MCF 10A (cell line): ENCODE measurements at regions not wholly inside any gene's neighbourhood (a gene's known extent, or its start where the extent isn't known, plus 50 kb on each side); places are given as distances from the start of the nearest gene placed in this dataset.

ENCODE experiments used
- BruUV-seq: library from RNA; stranded (reverse); fragments of 400-500 nt; replicated peaks from 2 replicates; lab custom pipeline; 2021; lab: Mats Ljungman, UMichigan
- CTCF ChIA-PET: fragments of 300-600 bp; sonication (Branson Sonifier 250); formaldehyde crosslinking; extraction: SDS; loops from one replicate; lab custom pipeline; 2021; ENCODE audit warnings: antibody characterized with exemption, inconsistent platforms; lab: Yijun Ruan, JAX
- POLR2A ChIA-PET: fragments of 300-600, 350-650 bp; sonication (Branson Sonifier 250); formaldehyde crosslinking; extraction: SDS; loops from one replicate; lab custom pipeline; 2020; ENCODE audit warnings: antibody characterized with exemption, inconsistent platforms; lab: Yijun Ruan, JAX
- DNase-seq: peaks from one replicate; pipeline ENCODE4 v3.0.0-alpha.2; 2018; ENCODE audit not compliant: unreplicated experiment
- H3K27ac Mint-ChIP-seq: one replicate; pipeline ENCODE4 v1.8.0; 2022; ENCODE audit warnings: mild to moderate bottlenecking, low read depth, mixed read lengths; ENCODE audit not compliant: unreplicated experiment
- H3K27me3 Mint-ChIP-seq: one replicate; pipeline ENCODE4 v1.8.0; 2022; ENCODE audit warnings: mixed read lengths; ENCODE audit not compliant: insufficient read depth, unreplicated experiment
- H3K36me3 Mint-ChIP-seq: one replicate; pipeline ENCODE4 v1.8.0; 2022; ENCODE audit warnings: mild to moderate bottlenecking, moderate library complexity, mixed read lengths; ENCODE audit not compliant: insufficient read depth, unreplicated experiment
- H3K4me1 Mint-ChIP-seq: one replicate; pipeline ENCODE4 v1.8.0; 2022; ENCODE audit warnings: mixed read lengths; ENCODE audit not compliant: insufficient read depth, unreplicated experiment
- H3K4me3 Mint-ChIP-seq: one replicate; pipeline ENCODE4 v1.8.0; 2022; ENCODE audit warnings: mild to moderate bottlenecking, moderate library complexity, mixed read lengths; ENCODE audit not compliant: unreplicated experiment
- H3K9me3 Mint-ChIP-seq: one replicate; pipeline ENCODE4 v1.8.0; 2022; ENCODE audit warnings: mixed read lengths; ENCODE audit not compliant: unreplicated experiment
- intact Hi-C: fragments of 100-400 bp; cut with micrococcal nuclease; formaldehyde crosslinking; loops from 2 replicates; pipeline ENCODE4 v1.14.1; 2022
- TF ChIP-seq, protein P1 (sequence below): fragments of 200-600 bp; IDR thresholded peaks from one replicate; pipeline ENCODE4 v1.8.0; 2022; ENCODE audit warnings: antibody characterized with exemption, mild to moderate bottlenecking; ENCODE audit not compliant: unreplicated experiment

DNA sequence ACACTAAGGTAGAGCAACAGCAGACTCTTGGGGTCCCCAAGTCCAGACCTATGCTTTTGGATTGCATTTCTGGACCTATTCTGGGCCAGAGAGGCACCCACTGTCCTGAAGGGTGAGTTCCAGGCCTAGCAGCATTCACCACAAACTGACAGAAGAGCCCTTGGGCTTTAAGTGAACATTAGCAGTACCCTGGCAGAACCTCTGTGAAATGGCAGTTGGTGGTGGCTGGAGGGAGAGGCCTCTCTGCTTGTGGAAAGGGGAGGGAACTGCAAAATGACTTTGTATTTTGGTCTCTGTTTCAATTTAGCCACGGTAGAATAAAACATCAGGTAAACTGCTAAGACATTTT, 1211.9 kb downstream of the PCDH18 start:
- ChIA-PET POLR2A (interaction anchor here (0.7 to 1.2 kb wide), 3 partner anchors 9 to 55 kb away, joined by 3 read pairs; no protein-coding TSS in a partner anchor), CTCF (no interaction called here)
- H3K9me3 Mint-ChIP-seq, result no peaks in the 10 kb centered on the region
- TF ChIP-seq, protein P1, sequence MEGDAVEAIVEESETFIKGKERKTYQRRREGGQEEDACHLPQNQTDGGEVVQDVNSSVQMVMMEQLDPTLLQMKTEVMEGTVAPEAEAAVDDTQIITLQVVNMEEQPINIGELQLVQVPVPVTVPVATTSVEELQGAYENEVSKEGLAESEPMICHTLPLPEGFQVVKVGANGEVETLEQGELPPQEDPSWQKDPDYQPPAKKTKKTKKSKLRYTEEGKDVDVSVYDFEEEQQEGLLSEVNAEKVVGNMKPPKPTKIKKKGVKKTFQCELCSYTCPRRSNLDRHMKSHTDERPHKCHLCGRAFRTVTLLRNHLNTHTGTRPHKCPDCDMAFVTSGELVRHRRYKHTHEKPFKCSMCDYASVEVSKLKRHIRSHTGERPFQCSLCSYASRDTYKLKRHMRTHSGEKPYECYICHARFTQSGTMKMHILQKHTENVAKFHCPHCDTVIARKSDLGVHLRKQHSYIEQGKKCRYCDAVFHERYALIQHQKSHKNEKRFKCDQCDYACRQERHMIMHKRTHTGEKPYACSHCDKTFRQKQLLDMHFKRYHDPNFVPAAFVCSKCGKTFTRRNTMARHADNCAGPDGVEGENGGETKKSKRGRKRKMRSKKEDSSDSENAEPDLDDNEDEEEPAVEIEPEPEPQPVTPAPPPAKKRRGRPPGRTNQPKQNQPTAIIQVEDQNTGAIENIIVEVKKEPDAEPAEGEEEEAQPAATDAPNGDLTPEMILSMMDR, result no peak
- peaks cover 12% of the 10 kb centered on the region for H3K4me1 Mint-ChIP-seq
- H3K36me3 Mint-ChIP-seq, result no peaks in the 10 kb centered on the region
- DNase-seq, result no peak
- H3K27me3 Mint-ChIP-seq, result no peaks in the 10 kb centered on the region
- no TSS peak for BruUV-seq
- H3K27ac Mint-ChIP-seq, result peak overlapping the region; percentile 76
- H3K4me3 Mint-ChIP-seq, result no peak overlapping the region
- intact Hi-C loops, result no loop called here

DNA sequence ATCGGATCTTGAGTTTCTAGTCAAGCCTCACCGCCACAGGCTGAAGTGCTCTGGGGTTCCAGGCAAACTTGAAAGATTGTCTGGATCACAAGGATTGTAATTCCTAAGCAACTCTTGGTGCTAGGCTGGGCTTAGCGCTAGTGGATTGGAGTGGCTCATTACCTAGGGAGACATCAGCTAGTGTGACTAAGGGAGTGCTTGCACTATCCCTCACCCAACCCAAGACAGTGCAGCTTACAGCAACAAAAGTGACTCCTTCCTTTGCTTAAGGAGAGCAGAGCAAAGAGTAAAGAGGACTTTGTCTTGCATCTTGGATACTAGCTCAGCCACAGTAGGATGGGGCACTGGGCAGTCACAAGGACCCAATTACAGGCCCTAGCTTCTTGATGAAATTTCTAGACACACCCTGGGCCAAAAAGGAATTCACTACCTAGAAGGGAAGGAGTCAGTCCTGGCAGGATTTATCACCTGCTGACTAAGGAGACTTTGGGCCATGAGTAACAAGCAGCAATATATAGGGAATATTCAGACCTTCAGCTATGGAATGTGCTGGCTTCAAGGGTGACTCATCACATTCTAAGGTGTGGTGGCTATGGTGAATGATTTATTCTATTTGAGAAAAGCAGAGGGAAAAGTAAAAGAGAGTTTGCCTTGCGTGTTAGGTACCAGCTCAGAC, 1212.4 kb downstream of the PCDH18 start:
- TF ChIP-seq, protein P1, result no peak
- H3K4me1 Mint-ChIP-seq, result peaks cover 12% of the 10 kb centered on the region
- peak; percentile 79 for DNase-seq
- POLR2A ChIA-PET, result interaction anchor here (0.7 to 1.2 kb wide), 3 partner anchors 10 to 56 kb away, joined by 3 read pairs; no protein-coding TSS in a partner anchor
- peak overlapping the region; percentile 76 for H3K27ac Mint-ChIP-seq
- no peaks in the 10 kb centered on the region for H3K36me3 Mint-ChIP-seq
- H3K9me3 Mint-ChIP-seq, result no peaks in the 10 kb centered on the region
- CTCF ChIA-PET, result no interaction called here
- no TSS peak for BruUV-seq
- no peak overlapping the region for H3K4me3 Mint-ChIP-seq
- no peaks in the 10 kb centered on the region for H3K27me3 Mint-ChIP-seq
- intact Hi-C loops, result no loop called here

DNA sequence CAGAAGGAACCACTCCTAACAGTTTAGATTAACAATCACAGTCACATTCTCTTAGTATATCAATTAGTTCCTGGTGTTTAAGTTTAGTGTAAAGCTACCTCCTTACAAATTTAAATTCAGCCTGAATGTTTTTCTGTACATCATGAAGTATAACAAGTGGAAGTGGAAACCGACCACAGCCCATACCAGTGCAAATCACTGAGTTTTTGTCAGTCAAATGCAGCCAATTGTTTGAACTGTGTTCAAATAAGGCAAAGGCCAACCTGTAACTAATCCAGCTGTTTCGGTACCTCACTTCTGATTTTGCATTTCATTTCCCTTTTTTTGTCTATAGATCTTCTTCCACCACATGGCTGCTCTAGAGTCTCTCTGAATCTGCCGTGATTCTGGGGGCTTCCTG, 1215.3 kb downstream of the PCDH18 start:
- CTCF ChIA-PET, result no interaction called here
- intact Hi-C loops, result no loop called here
- no peaks in the 10 kb centered on the region for H3K9me3 Mint-ChIP-seq

DNA sequence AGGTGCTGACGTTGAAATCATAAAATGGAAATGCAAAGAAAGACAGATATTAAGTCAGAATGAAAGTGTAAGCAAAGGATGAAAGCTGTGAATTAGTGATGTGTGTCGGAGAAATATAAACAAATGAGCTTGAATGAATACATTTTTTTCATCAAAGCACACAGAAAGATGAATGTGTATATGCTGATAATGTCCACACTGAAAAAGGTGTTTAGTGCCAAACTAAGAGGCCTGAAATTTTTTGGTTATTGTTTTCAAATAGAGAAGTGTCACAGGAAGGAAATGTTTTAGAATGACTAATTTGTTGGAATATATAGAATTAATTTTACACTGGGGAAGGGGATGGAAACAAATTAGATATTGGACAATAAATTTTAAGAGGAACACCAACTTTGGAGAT, 1217.6 kb downstream of the PCDH18 start:
- no peaks in the 10 kb centered on the region for H3K4me1 Mint-ChIP-seq
- ChIA-PET CTCF (no interaction called here), POLR2A (interaction anchor here (2.1 kb wide), 1 partner anchor 13 kb away, joined by 7 read pairs; no protein-coding TSS in a partner anchor)
- no TSS peak for BruUV-seq
- no peak overlapping the region for H3K27ac Mint-ChIP-seq
- no peaks in the 10 kb centered on the region for H3K27me3 Mint-ChIP-seq
- TF ChIP-seq, protein P1, result no peak
- no peaks in the 10 kb centered on the region for H3K36me3 Mint-ChIP-seq
- intact Hi-C loops, result no loop called here
- no peaks in the 10 kb centered on the region for H3K9me3 Mint-ChIP-seq
- no peak for DNase-seq
- H3K4me3 Mint-ChIP-seq, result no peak overlapping the region

More for the DNA sequence above, 1215.3 kb downstream of the PCDH18 start:
- no peak overlapping the region for H3K4me3 Mint-ChIP-seq
- POLR2A ChIA-PET, result no interaction called here
- TF ChIP-seq, protein P1, result no peak
- H3K27me3 Mint-ChIP-seq, result no peaks in the 10 kb centered on the region
- peaks cover 12% of the 10 kb centered on the region for H3K4me1 Mint-ChIP-seq
- no peak overlapping the region for H3K27ac Mint-ChIP-seq
- BruUV-seq, result no TSS peak
- DNase-seq, result no peak
- H3K36me3 Mint-ChIP-seq, result no peaks in the 10 kb centered on the region
